SU-DHL-6 (cell line): ENCODE measurements at regions not wholly inside any gene's neighbourhood (a gene's known extent, or its start where the extent isn't known, plus 50 kb on each side); places are given as distances from the start of the nearest gene placed in this dataset.

Experiments
- CTCF ChIP-seq: fragments of 200-600 bp; sonication (generic); IDR thresholded peaks from one replicate; pipeline ENCODE4 v1.5.1; 2017; ENCODE audit warnings: antibody characterized with exemption, mild to moderate bottlenecking, low read length, moderate library complexity; ENCODE audit not compliant: insufficient read depth, poor library complexity, severe bottlenecking
- EZH2phosphoT487 ChIP-seq: fragments of 200-600 bp; sonication (generic), shearing (Covaris generic); conservative IDR thresholded peaks from 2 replicates; pipeline ENCODE4 v1.6.1; 2018; ENCODE audit warnings: mild to moderate bottlenecking, antibody characterized with exemption, low read length, moderate library complexity, mixed read lengths

- TF ChIP-seq CTCF (no peak), EZH2phosphoT487 (no peak)
Observed at GRCh38 chr11:42407341-42407740, 904.5 kb upstream of the API5 start.
